Liver (tissue), 3 donors: ENCODE measurements at regions not wholly inside any gene's neighbourhood (a gene's known extent, or its start where the extent isn't known, plus 50 kb on each side); places are given as distances from the start of the nearest gene placed in this dataset.
"Not testable (repeated sequence)": the region's sequence is repeated elsewhere in the genome, so short reads cannot be mapped to it uniquely, and the experiment has no call there.

ENCODE experiments used
- CTCF ChIP-seq: fragments of 150-350 bp; IDR thresholded peaks from 2 replicates; pipeline ENCODE4 v1.5.1; 2017; ENCODE audit warnings: improper control_type of control experiment, low read depth, low read length; ENCODE audit not compliant: missing input control
- HNF4G ChIP-seq: IDR thresholded peaks from 2 replicates; pipeline ENCODE4 v1.6.1; 2016; ENCODE audit warnings: antibody characterized with exemption
- RAD21 ChIP-seq, 2 donors: IDR thresholded peaks; 2 replicates each; pipeline ENCODE4 v1.6.1; 2016; ENCODE audit warnings: antibody characterized with exemption in 2 of 2, mild to moderate bottlenecking in 2 of 2
- TAF1 ChIP-seq: conservative IDR thresholded peaks from 2 replicates; pipeline ENCODE4 v1.6.1; 2016; ENCODE audit warnings: antibody characterized with exemption, mild to moderate bottlenecking
- YY1 ChIP-seq: IDR thresholded peaks from 2 replicates; pipeline ENCODE4 v1.6.1; 2016; ENCODE audit warnings: antibody characterized with exemption, mild to moderate bottlenecking
- donor health status: healthy.
- donor health status: healthy.

GRCh38 chr22:48497743-48498520 lies 1329.7 kb downstream of the BRD1 start:
- not testable (repeated sequence) for TF ChIP-seq CTCF; RAD21 (IDR thresholded peaks at IDR 0.05); HNF4G; YY1; TAF1
